ENCODE measurements at regions not wholly inside any gene's neighbourhood (a gene's known extent, or its start where the extent isn't known, plus 50 kb on each side); places are given as distances from the start of the nearest gene placed in this dataset.

- TF ChIP-seq TEAD4 (IDR thresholded peaks at IDR 0.05; ENCODE audit: borderline replicate concordance, insufficient read depth): no peak
- no peak for TF ChIP-seq SMC3 (IDR thresholded peaks at IDR 0.05; ENCODE audit: low read depth, low read length)
- no peak for TF ChIP-seq REST (IDR thresholded peaks at IDR 0.05; ENCODE audit: low read depth, low read length)
- TF ChIP-seq FOXJ3 (CRISPR knock-in tag; IDR thresholded peaks at IDR 0.05): no peak
These were observed 68.1 kb upstream of the SPTBN1 start for GRCh38 chr2:54388076-54388475.
